Neural cell (in vitro differentiated cells): ENCODE measurements at regions not wholly inside any gene's neighbourhood (a gene's known extent, or its start where the extent isn't known, plus 50 kb on each side); places are given as distances from the start of the nearest gene placed in this dataset.

Experiments used
- H2AFZ ChIP-seq: fragments of 200-600, 300-800 bp; sonication (generic), shearing (Covaris generic); 2 replicates; pipeline ENCODE4 v1.6.0; 2014; ENCODE audit warnings: low read depth, mild to moderate bottlenecking, antibody characterized with exemption, low read length, moderate library complexity
- H3F3A ChIP-seq: fragments of 200-600 bp; shearing (Covaris generic); 2 replicates; pipeline ENCODE4 v1.6.1; 2016; ENCODE audit warnings: mild to moderate bottlenecking, moderate library complexity, mixed read lengths, antibody characterized with exemption, low read length; ENCODE audit not compliant: insufficient read depth, poor library complexity, severe bottlenecking
- H3K27ac ChIP-seq: fragments of 200-600, 300-800 bp; sonication (generic), shearing (Covaris generic); 2 replicates; pipeline ENCODE4 v1.5.1; 2014; ENCODE audit warnings: mild to moderate bottlenecking, low read length, moderate library complexity
- H3K27me3 ChIP-seq: fragments of 300-800, 200-600 bp; sonication (generic), shearing (Covaris generic); 2 replicates; pipeline ENCODE4 v1.6.0; 2014; ENCODE audit warnings: mild to moderate bottlenecking, low read depth, low read length, moderate library complexity; ENCODE audit not compliant: insufficient read depth
- H3K36me3 ChIP-seq: fragments of 300-800, 200-600 bp; sonication (generic), shearing (Covaris generic); 2 replicates; pipeline ENCODE4 v1.5.1; 2014; ENCODE audit warnings: mild to moderate bottlenecking, antibody characterized with exemption, low read length, moderate library complexity; ENCODE audit not compliant: insufficient read depth
- H3K4me2 ChIP-seq: fragments of 300-800, 200-600 bp; sonication (generic), shearing (Covaris generic); 2 replicates; pipeline ENCODE4 v1.6.0; 2014; ENCODE audit warnings: mild to moderate bottlenecking, low read length
- H3K4me3 ChIP-seq: fragments of 300-800, 200-600 bp; sonication (generic), shearing (Covaris generic); 2 replicates; pipeline ENCODE4 v1.5.1; 2014; ENCODE audit warnings: mild to moderate bottlenecking, low read length, moderate library complexity
- H3K79me2 ChIP-seq: fragments of 200-600 bp; shearing (Covaris generic); replicated peaks from 2 replicates; pipeline ENCODE4 v1.6.0; 2014; ENCODE audit warnings: mild to moderate bottlenecking, low read length, moderate library complexity; ENCODE audit not compliant: insufficient read depth
- H3K9ac ChIP-seq: fragments of 300-800, 200-600 bp; sonication (generic), shearing (Covaris generic); 2 replicates; pipeline ENCODE4 v1.6.1; 2016; ENCODE audit warnings: mild to moderate bottlenecking, low read length, mixed read lengths
- H3K9me2 ChIP-seq: fragments of 200-600 bp; shearing (Covaris generic); 2 replicates; pipeline ENCODE4 v1.6.1; 2016; ENCODE audit warnings: mild to moderate bottlenecking, low read length, mixed read lengths; ENCODE audit not compliant: insufficient read depth
- H3K9me3 ChIP-seq: fragments of 200-600, 300-800 bp; sonication (generic), shearing (Covaris generic); 2 replicates; pipeline ENCODE4 v1.6.1; 2016; ENCODE audit warnings: mild to moderate bottlenecking, mixed run types, low read length, moderate library complexity, mixed read lengths
- H4K20me1 ChIP-seq: fragments of 200-600 bp; shearing (Covaris generic); 2 replicates; pipeline ENCODE4 v1.6.1; 2016; ENCODE audit warnings: mild to moderate bottlenecking, mixed run types; ENCODE audit not compliant: insufficient read depth
- CTCF ChIP-seq: fragments of 450-650 bp; IDR thresholded peaks from 2 replicates; pipeline ENCODE4 v1.5.1; 2014; ENCODE audit warnings: antibody characterized with exemption, mild to moderate bottlenecking, moderate library complexity; ENCODE audit not compliant: poor library complexity, severe bottlenecking
- EP300 ChIP-seq: fragments of 450-650 bp; conservative IDR thresholded peaks from 2 replicates; pipeline ENCODE4 v1.6.1; 2014; ENCODE audit warnings: antibody characterized with exemption, mild to moderate bottlenecking, moderate library complexity; ENCODE audit not compliant: poor library complexity, severe bottlenecking
- EZH2 ChIP-seq: fragments of 200-600, 300-800 bp; shearing (Covaris generic), sonication (generic); IDR thresholded peaks from 2 replicates; pipeline ENCODE4 v1.6.1; 2014; ENCODE audit warnings: antibody characterized with exemption, low read length, borderline replicate concordance, mild to moderate bottlenecking; ENCODE audit not compliant: insufficient read depth, poor library complexity, severe bottlenecking
- MXI1 ChIP-seq: fragments of 450-650 bp; conservative IDR thresholded peaks from 2 replicates; pipeline ENCODE4 v1.6.1; 2014; ENCODE audit warnings: antibody characterized with exemption, mild to moderate bottlenecking; ENCODE audit not compliant: poor library complexity, severe bottlenecking
- POLR2AphosphoS5 ChIP-seq: IDR thresholded peaks from 2 replicates; pipeline ENCODE4 v1.6.1; 2012
- RAD21 ChIP-seq: fragments of 450-650 bp; conservative IDR thresholded peaks from 2 replicates; pipeline ENCODE4 v1.6.1; 2014; ENCODE audit warnings: antibody characterized with exemption, mild to moderate bottlenecking, moderate library complexity
- REST ChIP-seq: IDR thresholded peaks from 2 replicates; pipeline ENCODE4 v1.6.1; 2012; ENCODE audit warnings: borderline replicate concordance
- SMC3 ChIP-seq: fragments of 450-650 bp; conservative IDR thresholded peaks from 2 replicates; pipeline ENCODE4 v1.6.1; 2014; ENCODE audit warnings: antibody characterized with exemption, mild to moderate bottlenecking, moderate library complexity; ENCODE audit not compliant: poor library complexity
- TAF1 ChIP-seq: IDR thresholded peaks from 2 replicates; pipeline ENCODE4 v1.6.1; 2012; ENCODE audit warnings: low read depth

GRCh38 chr6:145278163-145278807 lies 457.0 kb downstream of the EPM2A start:
- H3K9me2 ChIP-seq: no peaks in the 10 kb centered on the region
- H3K9me3 ChIP-seq: no peaks in the 10 kb centered on the region
- no peaks in the 10 kb centered on the region for H3F3A ChIP-seq
- H3K36me3 ChIP-seq: no peaks in the 10 kb centered on the region
- H3K27me3 ChIP-seq: no peaks in the 10 kb centered on the region
- no peak overlapping the region for H3K4me3 ChIP-seq
- no peaks in the 10 kb centered on the region for H3K79me2 ChIP-seq
- no peaks in the 10 kb centered on the region for H4K20me1 ChIP-seq
- H2AFZ ChIP-seq: no peak overlapping the region
- TF ChIP-seq RAD21 (no peak), CTCF (no peak), REST (no peak), MXI1 (no peak), TAF1 (no peak), EZH2 (no peak), SMC3 (no peak), EP300 (no peak), POLR2AphosphoS5 (no peak)
- H3K27ac ChIP-seq: no peak overlapping the region
- no peak overlapping the region for H3K4me2 ChIP-seq
- no peak overlapping the region for H3K9ac ChIP-seq

GRCh38 chr6:145279551-145279950 lies 455.8 kb downstream of the EPM2A start:
- Histone ChIP-seq H3K27ac (no peak overlapping the region), H3K9me2 (no peaks in the 10 kb centered on the region), H3K4me3 (no peak overlapping the region), H3F3A (no peaks in the 10 kb centered on the region), H4K20me1 (no peaks in the 10 kb centered on the region), H3K9ac (no peak overlapping the region), H2AFZ (no peak overlapping the region), H3K36me3 (no peaks in the 10 kb centered on the region), H3K27me3 (no peaks in the 10 kb centered on the region), H3K4me2 (no peak overlapping the region), H3K9me3 (no peaks in the 10 kb centered on the region), H3K79me2 (no peaks in the 10 kb centered on the region)
- TF ChIP-seq SMC3 (no peak), REST (no peak), MXI1 (no peak), RAD21 (no peak), EZH2 (no peak), EP300 (no peak), CTCF (no peak), TAF1 (no peak)
